ENCODE measurements at regions not wholly inside any gene's neighbourhood (a gene's known extent, or its start where the extent isn't known, plus 50 kb on each side); places are given as distances from the start of the nearest gene placed in this dataset.

GRCh38 chr7:121525155-121525819 lies 129.2 kb upstream of the FAM3C start:
- no peaks in the 10 kb centered on the region for H3K9me3 ChIP-seq (replicated peaks; ENCODE audit: control insufficient read depth, insufficient read depth, low read length)
- peaks cover 10% of the 10 kb centered on the region for H3K4me1 ChIP-seq (ENCODE audit: control insufficient read depth, extremely low read depth, insufficient read depth, low read length)
- no peaks in the 10 kb centered on the region for H3K9me1 ChIP-seq (replicated peaks; ENCODE audit: control insufficient read depth, extremely low read depth, insufficient read depth, low read length)
- H2AFZ ChIP-seq (ENCODE audit: low read depth, low read length) = no peak overlapping the region
- H3K9ac ChIP-seq (replicated peaks; ENCODE audit: extremely low read depth, insufficient read depth, low read length) = no peak overlapping the region
- no peaks in the 10 kb centered on the region for H3K79me2 ChIP-seq (ENCODE audit: control insufficient read depth, insufficient read depth, low read length)
- intact Hi-C loops (cut with micrococcal nuclease) (no loop called here), dilution Hi-C loops (cut with MboI; ENCODE audit: extremely low pct_ligation_motif_present, low sequenced_read_pairs) (no loop called here)
- no peak overlapping the region for H3K4me2 ChIP-seq (ENCODE audit: insufficient read depth, low read length)
- CTCF ChIA-PET = interaction anchor here (1.3 kb wide), 1 partner anchor 8 kb away, joined by 3 read pairs; no protein-coding TSS in a partner anchor
- H3K36me3 ChIP-seq (ENCODE audit: control insufficient read depth in 2 of 2, extremely low read depth in 1 of 2, insufficient read depth in 2 of 2, low read length in 2 of 2) = no peaks in the 10 kb centered on the region
- no peak overlapping the region for H3K4me3 ChIP-seq (replicated peaks in 1 of 3; ENCODE audit: insufficient read depth in 1 of 3, low read depth in 1 of 3, low read length in 3 of 3)
- POLR2A ChIA-PET = no interaction called here
- no peak overlapping the region for H3K27ac ChIP-seq (ENCODE audit: insufficient read depth, low read depth, low read length)
- DNase-seq (ENCODE audit: low read depth, low spot score) (no peak), FAIRE-seq (no peak)
- H3K27me3 ChIP-seq (ENCODE audit: control insufficient read depth in 2 of 2, insufficient read depth in 2 of 2, low read length in 2 of 2) = no peaks in the 10 kb centered on the region
- BruUV-seq (replicated peaks) = no TSS peak
- no peaks in the 10 kb centered on the region for H4K20me1 ChIP-seq (replicated peaks; ENCODE audit: control insufficient read depth, extremely low read depth, insufficient read depth, low read length)
- no peak for TF ChIP-seq MYC (IDR thresholded peaks at IDR 0.05; ENCODE audit: low read depth, low read length)
- no peak for TF ChIP-seq MAX (IDR thresholded peaks at IDR 0.05; ENCODE audit: insufficient read depth, insufficient read length)
- no peak for TF ChIP-seq POLR2A (IDR thresholded peaks at IDR 0.05; ENCODE audit: low read depth, low read length)
- no peak for TF ChIP-seq FOS (IDR thresholded peaks at IDR 0.05; ENCODE audit: borderline replicate concordance, insufficient read depth, low read length)
- no peak for TF ChIP-seq POLR2AphosphoS5 (IDR thresholded peaks at IDR 0.05; ENCODE audit: insufficient read depth, low read depth, low read length)
- TF ChIP-seq JUN (IDR thresholded peaks at IDR 0.05; ENCODE audit: borderline replicate concordance, insufficient read depth, insufficient read length, low read depth) = no peak

DNA sequence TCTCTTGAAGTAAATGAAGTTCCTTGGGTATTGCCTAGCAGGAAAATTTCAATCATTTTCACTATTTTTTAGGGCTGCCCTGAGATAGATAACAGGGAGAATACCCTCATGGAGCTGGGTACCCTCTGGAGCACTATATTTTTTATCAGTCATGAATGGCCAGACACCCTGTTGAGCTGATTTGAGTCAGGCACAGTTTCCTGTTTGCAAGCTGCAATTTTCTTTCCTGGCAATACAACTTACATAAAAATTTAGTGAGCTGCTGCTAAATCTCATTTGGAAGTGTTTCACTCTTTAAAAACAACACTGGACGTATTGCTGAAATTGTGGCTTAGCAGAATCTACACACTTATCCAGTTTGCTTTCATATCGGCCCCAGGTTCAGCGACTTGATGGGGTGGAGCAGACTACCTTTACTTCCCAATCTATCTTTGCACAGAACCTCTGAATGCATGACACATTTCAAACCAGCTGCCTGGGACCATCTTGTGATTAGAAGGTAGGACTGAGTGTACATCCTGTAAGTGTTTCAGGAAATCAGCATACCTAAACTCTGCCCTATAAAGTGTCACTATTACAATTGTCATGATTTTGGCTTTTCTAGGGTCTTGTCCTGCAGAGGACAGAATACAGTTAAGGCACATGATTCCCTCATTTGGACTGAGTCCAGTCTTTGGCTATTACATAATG lies 125.7 kb upstream of the FAM3C start:
- Histone ChIP-seq H2AFZ (ENCODE audit: low read depth, low read length) (peak overlapping the region; percentile 19), H3K27me3 (ENCODE audit: control insufficient read depth in 2 of 2, insufficient read depth in 2 of 2, low read length in 2 of 2) (no peaks in the 10 kb centered on the region), H3K4me3 (replicated peaks in 1 of 3; ENCODE audit: insufficient read depth in 1 of 3, low read depth in 1 of 3, low read length in 3 of 3) (no peak overlapping the region), H3K4me2 (ENCODE audit: insufficient read depth, low read length) (no peak overlapping the region), H3K27ac (ENCODE audit: insufficient read depth, low read depth, low read length) (no peak overlapping the region), H3K9ac (replicated peaks; ENCODE audit: extremely low read depth, insufficient read depth, low read length) (no peak overlapping the region), H4K20me1 (replicated peaks; ENCODE audit: control insufficient read depth, extremely low read depth, insufficient read depth, low read length) (no peaks in the 10 kb centered on the region), H3K79me2 (ENCODE audit: control insufficient read depth, insufficient read depth, low read length) (no peaks in the 10 kb centered on the region), H3K9me3 (replicated peaks; ENCODE audit: control insufficient read depth, insufficient read depth, low read length) (no peaks in the 10 kb centered on the region), H3K36me3 (ENCODE audit: control insufficient read depth in 2 of 2, extremely low read depth in 1 of 2, insufficient read depth in 2 of 2, low read length in 2 of 2) (no peaks in the 10 kb centered on the region), H3K9me1 (replicated peaks; ENCODE audit: control insufficient read depth, extremely low read depth, insufficient read depth, low read length) (no peaks in the 10 kb centered on the region), H3K4me1 (ENCODE audit: control insufficient read depth, extremely low read depth, insufficient read depth, low read length) (no peaks in the 10 kb centered on the region)
- dilution Hi-C loops (cut with MboI; ENCODE audit: extremely low pct_ligation_motif_present, low sequenced_read_pairs) (no loop called here), intact Hi-C loops (cut with micrococcal nuclease) (no loop called here)
- CTCF ChIA-PET = no interaction called here
- peak; percentile 32 for DNase-seq (ENCODE audit: low read depth, low spot score)
- BruUV-seq (replicated peaks) = no TSS peak
- POLR2A ChIA-PET = no interaction called here
- TF ChIP-seq FOS (IDR thresholded peaks at IDR 0.05; ENCODE audit: borderline replicate concordance, insufficient read depth, low read length) = peak; percentile 38
- TF ChIP-seq, protein P1, sequence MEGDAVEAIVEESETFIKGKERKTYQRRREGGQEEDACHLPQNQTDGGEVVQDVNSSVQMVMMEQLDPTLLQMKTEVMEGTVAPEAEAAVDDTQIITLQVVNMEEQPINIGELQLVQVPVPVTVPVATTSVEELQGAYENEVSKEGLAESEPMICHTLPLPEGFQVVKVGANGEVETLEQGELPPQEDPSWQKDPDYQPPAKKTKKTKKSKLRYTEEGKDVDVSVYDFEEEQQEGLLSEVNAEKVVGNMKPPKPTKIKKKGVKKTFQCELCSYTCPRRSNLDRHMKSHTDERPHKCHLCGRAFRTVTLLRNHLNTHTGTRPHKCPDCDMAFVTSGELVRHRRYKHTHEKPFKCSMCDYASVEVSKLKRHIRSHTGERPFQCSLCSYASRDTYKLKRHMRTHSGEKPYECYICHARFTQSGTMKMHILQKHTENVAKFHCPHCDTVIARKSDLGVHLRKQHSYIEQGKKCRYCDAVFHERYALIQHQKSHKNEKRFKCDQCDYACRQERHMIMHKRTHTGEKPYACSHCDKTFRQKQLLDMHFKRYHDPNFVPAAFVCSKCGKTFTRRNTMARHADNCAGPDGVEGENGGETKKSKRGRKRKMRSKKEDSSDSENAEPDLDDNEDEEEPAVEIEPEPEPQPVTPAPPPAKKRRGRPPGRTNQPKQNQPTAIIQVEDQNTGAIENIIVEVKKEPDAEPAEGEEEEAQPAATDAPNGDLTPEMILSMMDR (IDR thresholded peaks at IDR 0.05; ENCODE audit: extremely low read depth in 1 of 2, insufficient read depth in 1 of 2, low read depth in 1 of 2, low read length in 2 of 2) = no peak
- FAIRE-seq = no peak
